ENCODE measurements at regions not wholly inside any gene's neighbourhood (a gene's known extent, or its start where the extent isn't known, plus 50 kb on each side); places are given as distances from the start of the nearest gene placed in this dataset.
"Not testable (repeated sequence)": the region's sequence is repeated elsewhere in the genome, so short reads cannot be mapped to it uniquely, and the experiment has no call there.

- no peak for TF ChIP-seq Cebpa-rat (IDR thresholded peaks at IDR 0.05)
- Histone ChIP-seq H3K27me3 (no peaks in the 10 kb centered on the region), H3K4me2 (no peak overlapping the region), H3K36me3 (no peaks in the 10 kb centered on the region), H3K9me3 (replicated peaks in 1 of 11) (no peaks in the 10 kb centered on the region), H4K20me1 (no peaks in the 10 kb centered on the region), H3K4me1 (no peaks in the 10 kb centered on the region), H3K27ac (no peak overlapping the region), H3K4me3 (no peak overlapping the region), H3K9ac (no peak overlapping the region)
These were observed 158.2 kb upstream of the LAMA2 start for GRCh38 chr6:128724738-128725137.

- no peak overlapping the region for H3K4me2 ChIP-seq
- H3K9me3 ChIP-seq (replicated peaks in 1 of 11), result no peaks in the 10 kb centered on the region
- no peaks in the 10 kb centered on the region for H3K27me3 ChIP-seq
- H4K20me1 ChIP-seq, result no peaks in the 10 kb centered on the region
- no peak overlapping the region for H3K4me3 ChIP-seq
- no peak overlapping the region for H3K9ac ChIP-seq
- H3K4me1 ChIP-seq, result no peaks in the 10 kb centered on the region
- TF ChIP-seq Cebpa-rat (IDR thresholded peaks at IDR 0.05), result no peak
- no peaks in the 10 kb centered on the region for H3K36me3 ChIP-seq
- H3K27ac ChIP-seq, result no peak overlapping the region
These were observed 159.3 kb upstream of the LAMA2 start for GRCh38 chr6:128723667-128724066.

- Histone ChIP-seq H3K36me3 (no peaks in the 10 kb centered on the region), H3K9ac (no peak overlapping the region), H3K27ac (no peak overlapping the region), H3K4me3 (no peak overlapping the region), H3K4me2 (no peak overlapping the region), H4K20me1 (no peaks in the 10 kb centered on the region), H3K4me1 (no peaks in the 10 kb centered on the region), H3K9me3 (replicated peaks in 1 of 11) (no peaks in the 10 kb centered on the region), H3K27me3 (no peaks in the 10 kb centered on the region)
- TF ChIP-seq Cebpa-rat (IDR thresholded peaks at IDR 0.05), result no peak
These were observed 162.0 kb upstream of the LAMA2 start for GRCh38 chr6:128720891-128721290.

GRCh38 chr6:128719786-128720185 lies 163.2 kb upstream of the LAMA2 start:
- Histone ChIP-seq H3K4me1 (no peaks in the 10 kb centered on the region), H4K20me1 (no peaks in the 10 kb centered on the region), H3K27ac (no peak overlapping the region), H3K9me3 (replicated peaks in 1 of 11) (no peaks in the 10 kb centered on the region), H3K36me3 (no peaks in the 10 kb centered on the region), H3K27me3 (no peaks in the 10 kb centered on the region), H3K4me2 (no peak overlapping the region), H3K4me3 (no peak overlapping the region), H3K9ac (no peak overlapping the region)
- no peak for TF ChIP-seq Cebpa-rat (IDR thresholded peaks at IDR 0.05)

GRCh38 chr6:128713461-128713860 lies 169.5 kb upstream of the LAMA2 start:
- H3K27ac ChIP-seq, result no peak overlapping the region
- TF ChIP-seq Cebpa-rat (IDR thresholded peaks at IDR 0.05), result no peak
- H3K36me3 ChIP-seq, result no peaks in the 10 kb centered on the region
- no peaks in the 10 kb centered on the region for H3K27me3 ChIP-seq
- no peaks in the 10 kb centered on the region for H4K20me1 ChIP-seq
- H3K9me3 ChIP-seq (replicated peaks in 1 of 11), result no peaks in the 10 kb centered on the region
- H3K4me2 ChIP-seq, result no peak overlapping the region
- H3K9ac ChIP-seq, result no peak overlapping the region
- no peaks in the 10 kb centered on the region for H3K4me1 ChIP-seq
- H3K4me3 ChIP-seq, result no peak overlapping the region

- H3K9me3 ChIP-seq (replicated peaks in 1 of 11), result no peaks in the 10 kb centered on the region
- no peak overlapping the region for H3K9ac ChIP-seq
- no peak for TF ChIP-seq Cebpa-rat (IDR thresholded peaks at IDR 0.05)
- no peak overlapping the region for H3K27ac ChIP-seq
- H3K4me1 ChIP-seq, result no peaks in the 10 kb centered on the region
- no peaks in the 10 kb centered on the region for H3K27me3 ChIP-seq
- no peak overlapping the region for H3K4me3 ChIP-seq
- H3K36me3 ChIP-seq, result no peaks in the 10 kb centered on the region
- H3K4me2 ChIP-seq, result no peak overlapping the region
- H4K20me1 ChIP-seq, result no peaks in the 10 kb centered on the region
These were observed 170.0 kb upstream of the LAMA2 start for GRCh38 chr6:128712898-128713297.

GRCh38 chr6:128711149-128711548 lies 171.8 kb upstream of the LAMA2 start:
- Histone ChIP-seq H3K36me3 (no peaks in the 10 kb centered on the region), H3K4me1 (no peaks in the 10 kb centered on the region), H3K4me2 (no peak overlapping the region), H3K4me3 (no peak overlapping the region), H3K9ac (no peak overlapping the region), H3K27me3 (no peaks in the 10 kb centered on the region), H3K9me3 (replicated peaks in 1 of 11) (no peaks in the 10 kb centered on the region), H4K20me1 (no peaks in the 10 kb centered on the region), H3K27ac (no peak overlapping the region)
- no peak for TF ChIP-seq Cebpa-rat (IDR thresholded peaks at IDR 0.05)

- H3K27me3 ChIP-seq, result no peaks in the 10 kb centered on the region
- no peaks in the 10 kb centered on the region for H3K36me3 ChIP-seq
- H3K4me2 ChIP-seq, result no peak overlapping the region
These were observed 172.6 kb upstream of the LAMA2 start for GRCh38 chr6:128710315-128710714.

GRCh38 chr6:128704601-128705000 lies 178.3 kb upstream of the LAMA2 start:
- Histone ChIP-seq H4K20me1 (no peaks in the 10 kb centered on the region), H3K9me3 (replicated peaks in 1 of 11) (peaks cover 0 to 6% (median 0%) of the 10 kb centered on the region in 11 experiments; a peak in 3 of 22 replicates), H3K9ac (no peak overlapping the region)

More at GRCh38 chr6:128710315-128710714, 172.6 kb upstream of the LAMA2 start:
- Histone ChIP-seq H3K27ac (no peak overlapping the region), H3K9ac (no peak overlapping the region), H4K20me1 (no peaks in the 10 kb centered on the region), H3K4me1 (no peaks in the 10 kb centered on the region), H3K4me3 (no peak overlapping the region), H3K9me3 (replicated peaks in 1 of 11) (no peaks in the 10 kb centered on the region)
- TF ChIP-seq Cebpa-rat (IDR thresholded peaks at IDR 0.05), result no peak

GRCh38 chr6:128703794-128704193 lies 179.1 kb upstream of the LAMA2 start:
- not testable (repeated sequence) for H3K27me3 ChIP-seq, H3K36me3 ChIP-seq, H4K20me1 ChIP-seq

More at GRCh38 chr6:128704601-128705000, 178.3 kb upstream of the LAMA2 start:
- Histone ChIP-seq H3K27ac (no peak overlapping the region), H3K4me2 (no peak overlapping the region), H3K27me3 (no peaks in the 10 kb centered on the region), H3K36me3 (no peaks in the 10 kb centered on the region), H3K4me1 (no peaks in the 10 kb centered on the region), H3K4me3 (no peak overlapping the region)
- TF ChIP-seq Cebpa-rat (IDR thresholded peaks at IDR 0.05), result no peak

More at GRCh38 chr6:128703794-128704193, 179.1 kb upstream of the LAMA2 start:
- H3K9ac ChIP-seq; H3K4me1 ChIP-seq; H3K27ac ChIP-seq; H3K9me3 ChIP-seq (replicated peaks in 1 of 11); H3K4me3 ChIP-seq; H3K4me2 ChIP-seq: not testable (repeated sequence)

Measured in BLaER1 treated with 17β-estradiol and CSF1 and Interleukin-3, amounts not matched to agents 10 nM and 100 nM (cell line).